RKO (cell line): ENCODE measurements at regions not wholly inside any gene's neighbourhood (a gene's known extent, or its start where the extent isn't known, plus 50 kb on each side); places are given as distances from the start of the nearest gene placed in this dataset.

Experiments used
- DNase-seq: peaks from one replicate; pipeline ENCODE4 v3.0.0-alpha.2; 2016; ENCODE audit warnings: low spot score

GRCh38 chr6:4587171-4587570, 189.0 kb upstream of the CDYL start:
- DNase-seq = no peak

GRCh38 chr6:4586469-4586859, 189.7 kb upstream of the CDYL start:
- DNase-seq = no peak

GRCh38 chr6:4585682-4586468, 190.3 kb upstream of the CDYL start:
- DNase-seq = no peak

GRCh38 chr6:4584801-4585200, 191.4 kb upstream of the CDYL start:
- no peak for DNase-seq

- DNase-seq = no peak
These were observed 193.4 kb upstream of the CDYL start for GRCh38 chr6:4582506-4583417.

- no peak for DNase-seq
These were observed 194.5 kb upstream of the CDYL start for GRCh38 chr6:4581468-4582385.

GRCh38 chr6:4580361-4580760, 195.8 kb upstream of the CDYL start:
- DNase-seq = no peak

GRCh38 chr6:4577406-4577805, 198.8 kb upstream of the CDYL start:
- no peak for DNase-seq

GRCh38 chr6:4575714-4576113, 200.5 kb upstream of the CDYL start:
- no peak for DNase-seq

- DNase-seq = no peak
These were observed 202.2 kb upstream of the CDYL start for GRCh38 chr6:4574007-4574406.

GRCh38 chr6:4571011-4571410, 205.2 kb upstream of the CDYL start:
- no peak for DNase-seq

- no peak for DNase-seq
These were observed 208.1 kb upstream of the CDYL start for GRCh38 chr6:4568138-4568537.

GRCh38 chr6:4567141-4567540, 209.1 kb upstream of the CDYL start:
- peak; percentile 3 for DNase-seq

GRCh38 chr6:4565301-4566250, 210.6 kb upstream of the CDYL start:
- no peak for DNase-seq

GRCh38 chr6:4564801-4565271, 211.4 kb upstream of the CDYL start:
- no peak for DNase-seq

GRCh38 chr6:4563877-4564276, 212.3 kb upstream of the CDYL start:
- no peak for DNase-seq

GRCh38 chr6:4563156-4563555, 213.0 kb upstream of the CDYL start:
- no peak for DNase-seq

- no peak for DNase-seq
These were observed 214.3 kb upstream of the CDYL start for GRCh38 chr6:4561773-4562400.

GRCh38 chr6:4561078-4561435, 215.1 kb upstream of the CDYL start:
- DNase-seq = no peak
